HL-60 (cell line): ENCODE measurements at regions not wholly inside any gene's neighbourhood (a gene's known extent, or its start where the extent isn't known, plus 50 kb on each side); places are given as distances from the start of the nearest gene placed in this dataset.

Source experiments
- POLR2AphosphoS5 ChIP-seq: IDR thresholded peaks from 2 replicates; pipeline ENCODE4 v1.6.1; 2012; ENCODE audit warnings: low read depth
- TF ChIP-seq, protein P1 (sequence below): IDR thresholded peaks from one replicate; pipeline ENCODE4 v1.5.1; 2011; ENCODE audit warnings: low read length, control low read depth, inconsistent platforms; ENCODE audit not compliant: insufficient read depth
- TF ChIP-seq, protein P2 (sequence below): IDR thresholded peaks from 2 replicates; pipeline ENCODE4 v1.6.1; 2012; ENCODE audit warnings: low read depth; ENCODE audit not compliant: insufficient replicate concordance

DNA sequence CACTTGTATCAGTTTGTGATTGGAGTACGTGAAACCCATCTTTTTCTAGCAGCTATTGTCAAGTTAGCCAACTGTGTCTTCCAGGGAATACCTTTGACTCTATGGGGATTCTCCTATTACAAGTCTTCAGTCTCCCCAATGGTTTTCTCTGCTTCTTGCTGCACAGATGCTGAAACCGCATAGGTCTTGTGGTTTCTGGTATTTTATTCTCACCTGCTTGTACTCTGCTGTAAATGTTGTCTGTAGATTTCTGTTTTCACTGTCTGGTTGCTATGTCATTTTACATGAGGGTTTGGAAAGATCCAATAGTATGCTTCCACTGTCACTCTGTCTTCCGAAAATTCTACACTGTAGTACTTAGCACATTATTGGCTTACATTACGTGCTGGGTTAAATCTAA, 1196.9 kb upstream of the C9orf72 start:
- TF ChIP-seq, protein P1, sequence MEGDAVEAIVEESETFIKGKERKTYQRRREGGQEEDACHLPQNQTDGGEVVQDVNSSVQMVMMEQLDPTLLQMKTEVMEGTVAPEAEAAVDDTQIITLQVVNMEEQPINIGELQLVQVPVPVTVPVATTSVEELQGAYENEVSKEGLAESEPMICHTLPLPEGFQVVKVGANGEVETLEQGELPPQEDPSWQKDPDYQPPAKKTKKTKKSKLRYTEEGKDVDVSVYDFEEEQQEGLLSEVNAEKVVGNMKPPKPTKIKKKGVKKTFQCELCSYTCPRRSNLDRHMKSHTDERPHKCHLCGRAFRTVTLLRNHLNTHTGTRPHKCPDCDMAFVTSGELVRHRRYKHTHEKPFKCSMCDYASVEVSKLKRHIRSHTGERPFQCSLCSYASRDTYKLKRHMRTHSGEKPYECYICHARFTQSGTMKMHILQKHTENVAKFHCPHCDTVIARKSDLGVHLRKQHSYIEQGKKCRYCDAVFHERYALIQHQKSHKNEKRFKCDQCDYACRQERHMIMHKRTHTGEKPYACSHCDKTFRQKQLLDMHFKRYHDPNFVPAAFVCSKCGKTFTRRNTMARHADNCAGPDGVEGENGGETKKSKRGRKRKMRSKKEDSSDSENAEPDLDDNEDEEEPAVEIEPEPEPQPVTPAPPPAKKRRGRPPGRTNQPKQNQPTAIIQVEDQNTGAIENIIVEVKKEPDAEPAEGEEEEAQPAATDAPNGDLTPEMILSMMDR: no peak
- TF ChIP-seq, protein P2, sequence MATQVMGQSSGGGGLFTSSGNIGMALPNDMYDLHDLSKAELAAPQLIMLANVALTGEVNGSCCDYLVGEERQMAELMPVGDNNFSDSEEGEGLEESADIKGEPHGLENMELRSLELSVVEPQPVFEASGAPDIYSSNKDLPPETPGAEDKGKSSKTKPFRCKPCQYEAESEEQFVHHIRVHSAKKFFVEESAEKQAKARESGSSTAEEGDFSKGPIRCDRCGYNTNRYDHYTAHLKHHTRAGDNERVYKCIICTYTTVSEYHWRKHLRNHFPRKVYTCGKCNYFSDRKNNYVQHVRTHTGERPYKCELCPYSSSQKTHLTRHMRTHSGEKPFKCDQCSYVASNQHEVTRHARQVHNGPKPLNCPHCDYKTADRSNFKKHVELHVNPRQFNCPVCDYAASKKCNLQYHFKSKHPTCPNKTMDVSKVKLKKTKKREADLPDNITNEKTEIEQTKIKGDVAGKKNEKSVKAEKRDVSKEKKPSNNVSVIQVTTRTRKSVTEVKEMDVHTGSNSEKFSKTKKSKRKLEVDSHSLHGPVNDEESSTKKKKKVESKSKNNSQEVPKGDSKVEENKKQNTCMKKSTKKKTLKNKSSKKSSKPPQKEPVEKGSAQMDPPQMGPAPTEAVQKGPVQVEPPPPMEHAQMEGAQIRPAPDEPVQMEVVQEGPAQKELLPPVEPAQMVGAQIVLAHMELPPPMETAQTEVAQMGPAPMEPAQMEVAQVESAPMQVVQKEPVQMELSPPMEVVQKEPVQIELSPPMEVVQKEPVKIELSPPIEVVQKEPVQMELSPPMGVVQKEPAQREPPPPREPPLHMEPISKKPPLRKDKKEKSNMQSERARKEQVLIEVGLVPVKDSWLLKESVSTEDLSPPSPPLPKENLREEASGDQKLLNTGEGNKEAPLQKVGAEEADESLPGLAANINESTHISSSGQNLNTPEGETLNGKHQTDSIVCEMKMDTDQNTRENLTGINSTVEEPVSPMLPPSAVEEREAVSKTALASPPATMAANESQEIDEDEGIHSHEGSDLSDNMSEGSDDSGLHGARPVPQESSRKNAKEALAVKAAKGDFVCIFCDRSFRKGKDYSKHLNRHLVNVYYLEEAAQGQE: no peak
- TF ChIP-seq POLR2AphosphoS5: no peak
